Progenitor cell of endocrine pancreas (in vitro differentiated cells): ENCODE measurements at regions not wholly inside any gene's neighbourhood (a gene's known extent, or its start where the extent isn't known, plus 50 kb on each side); places are given as distances from the start of the nearest gene placed in this dataset.

Experiments
- DNase-seq: peaks from one replicate; pipeline ENCODE4 v3.0.0; 2021; ENCODE audit warnings: low spot score; ENCODE audit not compliant: unreplicated experiment
- H3K27ac Mint-ChIP-seq: 2 replicates; pipeline ENCODE4 v1.8.0; 2021; ENCODE audit warnings: mild to moderate bottlenecking, moderate library complexity, mixed read lengths
- H3K27me3 Mint-ChIP-seq: 2 replicates; pipeline ENCODE4 v1.8.0; 2021; ENCODE audit warnings: mixed read lengths
- H3K36me3 Mint-ChIP-seq: 2 replicates; pipeline ENCODE4 v1.8.0; 2022; ENCODE audit warnings: mixed read lengths; ENCODE audit not compliant: insufficient read depth
- H3K4me1 Mint-ChIP-seq: 2 replicates; pipeline ENCODE4 v1.8.0; 2021; ENCODE audit warnings: low read depth, mixed read lengths
- H3K4me3 Mint-ChIP-seq: 2 replicates; pipeline ENCODE4 v1.8.0; 2021; ENCODE audit warnings: low read depth, mild to moderate bottlenecking, moderate library complexity, mixed read lengths
- H3K9me3 Mint-ChIP-seq: 2 replicates; pipeline ENCODE4 v1.8.0; 2021; ENCODE audit warnings: low read depth, mixed read lengths
- TF ChIP-seq, protein P1 (sequence below): fragments of 200-600 bp; sonication (generic); IDR thresholded peaks from one replicate; pipeline ENCODE4 v1.5.0; 2021; ENCODE audit warnings: antibody characterized with exemption, mild to moderate bottlenecking; ENCODE audit not compliant: unreplicated experiment

DNA sequence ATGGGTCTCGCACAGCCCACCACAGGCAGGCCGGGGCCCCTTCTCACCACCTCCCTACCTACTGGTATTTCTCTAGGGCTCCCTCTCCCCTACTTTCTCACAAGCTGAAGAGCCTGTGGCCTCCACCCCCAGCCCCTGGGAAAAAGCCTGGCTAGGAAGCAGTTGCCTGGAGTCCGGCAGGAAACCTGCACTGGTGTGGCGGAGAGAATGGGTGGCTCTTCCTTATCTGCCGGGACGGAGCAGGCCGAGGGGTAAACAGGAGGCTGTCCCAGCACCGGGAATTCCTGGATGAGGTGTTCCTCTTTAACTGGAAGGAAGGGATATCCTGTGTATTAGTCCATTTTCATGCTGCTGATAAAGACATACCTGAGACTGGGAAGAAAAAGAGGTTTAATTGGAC, 125.8 kb downstream of the TLR5 start:
- Mint-ChIP-seq H3K27me3 (peaks cover 36% of the 10 kb centered on the region), H3K4me3 (no peak overlapping the region), H3K36me3 (no peaks in the 10 kb centered on the region), H3K27ac (no peak overlapping the region), H3K9me3 (no peaks in the 10 kb centered on the region), H3K4me1 (peaks cover 21% of the 10 kb centered on the region)
- DNase-seq = no peak
- TF ChIP-seq, protein P1, sequence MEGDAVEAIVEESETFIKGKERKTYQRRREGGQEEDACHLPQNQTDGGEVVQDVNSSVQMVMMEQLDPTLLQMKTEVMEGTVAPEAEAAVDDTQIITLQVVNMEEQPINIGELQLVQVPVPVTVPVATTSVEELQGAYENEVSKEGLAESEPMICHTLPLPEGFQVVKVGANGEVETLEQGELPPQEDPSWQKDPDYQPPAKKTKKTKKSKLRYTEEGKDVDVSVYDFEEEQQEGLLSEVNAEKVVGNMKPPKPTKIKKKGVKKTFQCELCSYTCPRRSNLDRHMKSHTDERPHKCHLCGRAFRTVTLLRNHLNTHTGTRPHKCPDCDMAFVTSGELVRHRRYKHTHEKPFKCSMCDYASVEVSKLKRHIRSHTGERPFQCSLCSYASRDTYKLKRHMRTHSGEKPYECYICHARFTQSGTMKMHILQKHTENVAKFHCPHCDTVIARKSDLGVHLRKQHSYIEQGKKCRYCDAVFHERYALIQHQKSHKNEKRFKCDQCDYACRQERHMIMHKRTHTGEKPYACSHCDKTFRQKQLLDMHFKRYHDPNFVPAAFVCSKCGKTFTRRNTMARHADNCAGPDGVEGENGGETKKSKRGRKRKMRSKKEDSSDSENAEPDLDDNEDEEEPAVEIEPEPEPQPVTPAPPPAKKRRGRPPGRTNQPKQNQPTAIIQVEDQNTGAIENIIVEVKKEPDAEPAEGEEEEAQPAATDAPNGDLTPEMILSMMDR = no peak

- TF ChIP-seq, protein P1 = no peak
- DNase-seq = no peak
- H3K36me3 Mint-ChIP-seq = no peaks in the 10 kb centered on the region
- H3K27ac Mint-ChIP-seq = no peak overlapping the region
- H3K9me3 Mint-ChIP-seq = no peaks in the 10 kb centered on the region
- H3K4me3 Mint-ChIP-seq = no peak overlapping the region
- H3K27me3 Mint-ChIP-seq = peaks cover 45% of the 10 kb centered on the region
- H3K4me1 Mint-ChIP-seq = peaks cover 9% of the 10 kb centered on the region
These were observed 124.5 kb downstream of the TLR5 start for GRCh38 chr1:223018534-223018933.

DNA sequence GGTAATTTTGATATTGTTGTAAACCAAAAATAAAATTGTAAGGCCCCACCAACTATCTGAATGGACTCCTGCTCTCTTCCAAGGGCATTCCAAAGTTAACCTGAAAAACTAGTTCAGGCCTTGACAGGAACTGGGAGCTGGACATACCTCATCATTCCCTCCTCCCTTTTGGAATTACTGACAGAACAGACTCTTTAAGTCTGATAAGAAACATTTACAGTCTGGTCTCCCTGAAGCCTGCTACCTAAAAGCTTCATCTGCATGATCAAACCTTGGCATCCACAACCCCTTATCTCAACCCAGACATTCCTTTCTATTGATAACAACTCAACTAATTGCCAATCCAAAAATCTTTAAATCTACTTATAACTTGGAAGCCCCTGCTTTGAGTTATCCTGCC, 123.8 kb downstream of the TLR5 start:
- peaks cover 8% of the 10 kb centered on the region for H3K4me1 Mint-ChIP-seq
- H3K27ac Mint-ChIP-seq = no peak overlapping the region
- TF ChIP-seq, protein P1 = no peak
- H3K9me3 Mint-ChIP-seq = peaks cover 4% of the 10 kb centered on the region
- peaks cover 50% of the 10 kb centered on the region for H3K27me3 Mint-ChIP-seq
- H3K4me3 Mint-ChIP-seq = no peak overlapping the region
- peaks cover 2% of the 10 kb centered on the region for H3K36me3 Mint-ChIP-seq
- DNase-seq = no peak

DNA sequence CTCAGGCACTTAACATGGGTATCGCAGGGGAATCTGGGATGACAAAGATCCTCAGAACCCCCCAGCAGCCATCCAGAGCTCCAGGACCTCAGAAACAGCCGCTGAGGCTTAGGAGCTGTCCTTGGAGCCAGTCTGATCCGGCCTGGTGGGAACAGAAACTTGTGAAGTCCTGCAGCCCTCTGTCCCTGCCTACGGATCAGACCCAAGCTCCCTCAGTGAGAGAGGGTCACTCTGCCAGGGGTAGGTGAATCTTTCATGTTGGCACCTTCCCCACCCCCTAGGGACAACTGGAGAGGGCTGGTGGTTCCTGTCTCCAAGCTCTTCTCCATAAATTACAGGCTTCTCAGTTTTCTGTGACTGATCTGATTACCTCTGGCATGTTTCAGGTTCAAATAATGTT, 122.3 kb downstream of the TLR5 start:
- Mint-ChIP-seq H3K4me1 (peaks cover 13% of the 10 kb centered on the region), H3K9me3 (peaks cover 5% of the 10 kb centered on the region), H3K4me3 (no peak overlapping the region), H3K27ac (no peak overlapping the region), H3K36me3 (peaks cover 2% of the 10 kb centered on the region), H3K27me3 (peaks cover 54% of the 10 kb centered on the region)
- TF ChIP-seq, protein P1 = no peak
- DNase-seq = no peak

- H3K4me1 Mint-ChIP-seq = peaks cover 18% of the 10 kb centered on the region
- no peak overlapping the region for H3K4me3 Mint-ChIP-seq
- H3K27ac Mint-ChIP-seq = no peak overlapping the region
- H3K36me3 Mint-ChIP-seq = peaks cover 2% of the 10 kb centered on the region
- TF ChIP-seq, protein P1 = no peak
- H3K9me3 Mint-ChIP-seq = peaks cover 5% of the 10 kb centered on the region
- no peak for DNase-seq
- peaks cover 52% of the 10 kb centered on the region for H3K27me3 Mint-ChIP-seq
These were observed 120.2 kb downstream of the TLR5 start for GRCh38 chr1:223022641-223023473.
